GM12872 (cell line): ENCODE measurements at regions not wholly inside any gene's neighbourhood (a gene's known extent, or its start where the extent isn't known, plus 50 kb on each side); places are given as distances from the start of the nearest gene placed in this dataset.

Experiments
- CTCF ChIP-seq: IDR thresholded peaks from 3 replicates; pipeline ENCODE4 v1.5.1; 2011; ENCODE audit warnings: low read depth, mild to moderate bottlenecking, low read length, moderate library complexity; ENCODE audit not compliant: insufficient read depth

- TF ChIP-seq CTCF = no peak
Measured at GRCh38 chr16:9338068-9338467, 246.6 kb downstream of the HAPSTR1 start.

DNA sequence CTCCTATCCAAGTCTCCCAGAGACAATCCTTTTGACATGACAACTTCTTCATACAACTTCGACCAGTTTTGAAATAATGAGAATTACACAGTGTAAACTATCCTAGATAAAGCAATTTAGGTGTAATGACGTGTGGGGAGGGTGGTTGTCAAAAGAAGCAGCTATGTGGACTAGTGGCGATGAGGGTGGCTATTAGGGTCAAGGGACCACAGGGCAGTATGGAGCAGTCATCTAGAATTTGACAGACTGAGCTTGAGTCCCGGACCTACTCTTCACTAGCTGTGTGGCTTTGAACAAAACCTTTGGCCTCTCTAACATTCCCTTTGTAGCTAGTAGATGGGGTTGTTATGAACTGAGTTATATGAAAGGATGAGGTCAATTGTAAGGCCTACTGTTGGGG lies 247.1 kb downstream of the HAPSTR1 start:
- no peak for TF ChIP-seq CTCF

GRCh38 chr16:9340526-9341256 lies 249.2 kb downstream of the HAPSTR1 start:
- TF ChIP-seq CTCF = no peak

GRCh38 chr16:9343276-9343675 lies 251.8 kb downstream of the HAPSTR1 start:
- TF ChIP-seq CTCF = no peak

DNA sequence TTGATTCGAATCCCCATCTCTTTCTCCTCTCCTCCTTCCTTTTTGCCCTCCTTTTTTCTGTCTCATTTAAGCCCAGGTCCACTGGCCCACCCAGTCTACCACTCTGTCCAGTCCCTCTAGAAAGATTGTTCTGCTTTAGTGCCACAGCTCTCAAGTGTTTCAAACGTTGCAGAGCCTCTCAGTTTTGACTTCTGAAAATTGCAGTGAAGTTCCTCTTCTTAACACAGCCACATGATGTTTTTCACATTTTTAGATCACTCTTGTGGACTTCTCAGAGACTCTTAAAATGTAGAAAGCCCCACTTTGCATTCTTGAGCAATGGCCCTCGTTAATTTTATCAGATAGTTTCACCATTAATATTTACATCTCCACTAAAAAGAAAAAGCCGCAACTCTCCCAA lies 253.1 kb downstream of the HAPSTR1 start:
- TF ChIP-seq CTCF = no peak

GRCh38 chr16:9345046-9345445 lies 253.6 kb downstream of the HAPSTR1 start:
- no peak for TF ChIP-seq CTCF

GRCh38 chr16:9345880-9346279 lies 254.4 kb downstream of the HAPSTR1 start:
- no peak for TF ChIP-seq CTCF

- TF ChIP-seq CTCF = no peak
Measured at GRCh38 chr16:9348912-9349311, 257.5 kb downstream of the HAPSTR1 start.
